ENCODE measurements at regions not wholly inside any gene's neighbourhood (a gene's known extent, or its start where the extent isn't known, plus 50 kb on each side); places are given as distances from the start of the nearest gene placed in this dataset.

DNA sequence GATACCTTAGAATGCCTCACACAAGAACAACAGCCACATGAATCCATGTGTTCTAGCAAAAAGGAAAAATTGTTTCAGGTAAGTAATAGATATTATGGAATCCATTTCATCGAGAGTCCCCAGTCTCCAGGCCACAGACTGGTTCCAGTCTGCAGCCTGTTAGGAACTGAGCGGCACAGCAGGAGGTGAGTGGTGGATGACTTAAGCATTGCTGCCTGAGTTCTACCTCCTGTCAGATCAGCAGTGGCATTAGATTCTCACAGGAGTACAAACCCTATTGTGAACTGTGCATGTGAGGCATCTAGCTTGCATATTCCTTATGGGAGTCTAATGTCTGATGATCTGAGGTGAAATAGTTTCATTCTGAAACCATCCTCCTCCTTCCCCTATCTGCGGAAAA, 207.0 kb downstream of the CSNK1G3 start:
- no peaks in the 10 kb centered on the region for H3K36me3 ChIP-seq (ENCODE audit: control insufficient read depth in 4 of 4, insufficient read depth in 3 of 4, low read depth in 1 of 4, low read length in 3 of 4)
- H3K4me1 ChIP-seq (ENCODE audit: control insufficient read depth in 4 of 4, insufficient read depth in 4 of 4, low read length in 3 of 4) = no peaks in the 10 kb centered on the region
- DNase-seq (ENCODE audit: low spot score) = no peak
- H3K9me3 ChIP-seq (ENCODE audit: control insufficient read depth in 4 of 4, low read length in 3 of 4) = no peaks in the 10 kb centered on the region
- H3K27ac ChIP-seq (ENCODE audit: low read depth in 1 of 2, low read length in 2 of 2) = no peak overlapping the region
- TF ChIP-seq EGR1 (IDR thresholded peaks at IDR 0.05; ENCODE audit: low read depth in 2 of 2) = no peak
- TF ChIP-seq TAF1 (conservative IDR thresholded peaks at IDR 0.05) = no peak
- TF ChIP-seq RXRA (IDR thresholded peaks at IDR 0.05) = no peak
- no peak for TF ChIP-seq SP1 (IDR thresholded peaks at IDR 0.05)
- no peak for TF ChIP-seq HNF4G (IDR thresholded peaks at IDR 0.05)
- TF ChIP-seq JUND (IDR thresholded peaks at IDR 0.05) = no peak
- TF ChIP-seq NR2F2 (IDR thresholded peaks at IDR 0.05) = no peak
- TF ChIP-seq, protein P1, sequence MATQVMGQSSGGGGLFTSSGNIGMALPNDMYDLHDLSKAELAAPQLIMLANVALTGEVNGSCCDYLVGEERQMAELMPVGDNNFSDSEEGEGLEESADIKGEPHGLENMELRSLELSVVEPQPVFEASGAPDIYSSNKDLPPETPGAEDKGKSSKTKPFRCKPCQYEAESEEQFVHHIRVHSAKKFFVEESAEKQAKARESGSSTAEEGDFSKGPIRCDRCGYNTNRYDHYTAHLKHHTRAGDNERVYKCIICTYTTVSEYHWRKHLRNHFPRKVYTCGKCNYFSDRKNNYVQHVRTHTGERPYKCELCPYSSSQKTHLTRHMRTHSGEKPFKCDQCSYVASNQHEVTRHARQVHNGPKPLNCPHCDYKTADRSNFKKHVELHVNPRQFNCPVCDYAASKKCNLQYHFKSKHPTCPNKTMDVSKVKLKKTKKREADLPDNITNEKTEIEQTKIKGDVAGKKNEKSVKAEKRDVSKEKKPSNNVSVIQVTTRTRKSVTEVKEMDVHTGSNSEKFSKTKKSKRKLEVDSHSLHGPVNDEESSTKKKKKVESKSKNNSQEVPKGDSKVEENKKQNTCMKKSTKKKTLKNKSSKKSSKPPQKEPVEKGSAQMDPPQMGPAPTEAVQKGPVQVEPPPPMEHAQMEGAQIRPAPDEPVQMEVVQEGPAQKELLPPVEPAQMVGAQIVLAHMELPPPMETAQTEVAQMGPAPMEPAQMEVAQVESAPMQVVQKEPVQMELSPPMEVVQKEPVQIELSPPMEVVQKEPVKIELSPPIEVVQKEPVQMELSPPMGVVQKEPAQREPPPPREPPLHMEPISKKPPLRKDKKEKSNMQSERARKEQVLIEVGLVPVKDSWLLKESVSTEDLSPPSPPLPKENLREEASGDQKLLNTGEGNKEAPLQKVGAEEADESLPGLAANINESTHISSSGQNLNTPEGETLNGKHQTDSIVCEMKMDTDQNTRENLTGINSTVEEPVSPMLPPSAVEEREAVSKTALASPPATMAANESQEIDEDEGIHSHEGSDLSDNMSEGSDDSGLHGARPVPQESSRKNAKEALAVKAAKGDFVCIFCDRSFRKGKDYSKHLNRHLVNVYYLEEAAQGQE (IDR thresholded peaks at IDR 0.05) = no peak
- no peak for TF ChIP-seq FOXA1 (IDR thresholded peaks at IDR 0.05)
- H3K27me3 ChIP-seq (ENCODE audit: control insufficient read depth in 4 of 4, insufficient read depth in 4 of 4, low read length in 3 of 4) = no peaks in the 10 kb centered on the region
- H3K4me3 ChIP-seq (ENCODE audit: low read depth in 1 of 3, low read length in 3 of 3) = no peak overlapping the region
- WGBS = 91% methylated on average over 3 of the region's 3 CpGs
- no peak overlapping the region for H3K9ac ChIP-seq (ENCODE audit: low read depth in 1 of 2, low read length in 2 of 2)

GRCh38 chr5:123718238-123718637, 206.3 kb downstream of the CSNK1G3 start:
- no peak for DNase-seq (ENCODE audit: low spot score)
- H3K4me1 ChIP-seq (ENCODE audit: control insufficient read depth in 4 of 4, insufficient read depth in 4 of 4, low read length in 3 of 4) = no peaks in the 10 kb centered on the region
- H3K9ac ChIP-seq (ENCODE audit: low read depth in 1 of 2, low read length in 2 of 2) = no peak overlapping the region
- no peaks in the 10 kb centered on the region for H3K36me3 ChIP-seq (ENCODE audit: control insufficient read depth in 4 of 4, insufficient read depth in 3 of 4, low read depth in 1 of 4, low read length in 3 of 4)
- no peaks in the 10 kb centered on the region for H3K9me3 ChIP-seq (ENCODE audit: control insufficient read depth in 4 of 4, low read length in 3 of 4)
- WGBS = 26% methylated on average over 1 of the region's 1 CpG
- H3K4me3 ChIP-seq (ENCODE audit: low read depth in 1 of 3, low read length in 3 of 3) = no peak overlapping the region
- no peaks in the 10 kb centered on the region for H3K27me3 ChIP-seq (ENCODE audit: control insufficient read depth in 4 of 4, insufficient read depth in 4 of 4, low read length in 3 of 4)
- no peak for TF ChIP-seq FOXA1 (IDR thresholded peaks at IDR 0.05)
- no peak overlapping the region for H3K27ac ChIP-seq (ENCODE audit: low read depth in 1 of 2, low read length in 2 of 2)

DNA sequence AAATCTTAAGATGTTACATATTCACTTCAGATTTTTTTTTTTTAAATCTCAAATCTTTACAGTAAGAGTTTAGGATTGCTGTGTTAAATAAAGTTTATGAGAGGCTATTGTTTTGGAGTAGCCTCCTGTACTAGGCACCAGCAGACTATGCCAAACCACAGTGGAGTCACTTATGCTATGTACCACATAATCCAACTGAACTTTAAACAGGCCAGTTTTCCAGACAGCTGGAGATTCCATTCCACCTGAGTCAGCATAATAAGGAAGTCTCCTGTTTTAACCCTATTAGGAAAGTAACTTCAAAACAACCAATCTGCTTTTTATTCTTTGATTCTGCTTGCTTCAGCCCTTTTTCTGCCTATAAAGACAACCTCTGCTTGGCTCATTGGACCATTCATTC, 205.2 kb downstream of the CSNK1G3 start:
- no peak overlapping the region for H3K9ac ChIP-seq (ENCODE audit: low read depth in 1 of 2, low read length in 2 of 2)
- no peak for DNase-seq (ENCODE audit: low spot score)
- no peaks in the 10 kb centered on the region for H3K4me1 ChIP-seq (ENCODE audit: control insufficient read depth in 4 of 4, insufficient read depth in 4 of 4, low read length in 3 of 4)
- H3K9me3 ChIP-seq (ENCODE audit: control insufficient read depth in 4 of 4, low read length in 3 of 4) = no peaks in the 10 kb centered on the region
- TF ChIP-seq EGR1 (IDR thresholded peaks at IDR 0.05; ENCODE audit: low read depth in 2 of 2) = no peak
- no peak for TF ChIP-seq NR2F2 (IDR thresholded peaks at IDR 0.05)
- no peak for TF ChIP-seq SP1 (IDR thresholded peaks at IDR 0.05)
- TF ChIP-seq YY1 (IDR thresholded peaks at IDR 0.05) = no peak
- TF ChIP-seq, protein P2, sequence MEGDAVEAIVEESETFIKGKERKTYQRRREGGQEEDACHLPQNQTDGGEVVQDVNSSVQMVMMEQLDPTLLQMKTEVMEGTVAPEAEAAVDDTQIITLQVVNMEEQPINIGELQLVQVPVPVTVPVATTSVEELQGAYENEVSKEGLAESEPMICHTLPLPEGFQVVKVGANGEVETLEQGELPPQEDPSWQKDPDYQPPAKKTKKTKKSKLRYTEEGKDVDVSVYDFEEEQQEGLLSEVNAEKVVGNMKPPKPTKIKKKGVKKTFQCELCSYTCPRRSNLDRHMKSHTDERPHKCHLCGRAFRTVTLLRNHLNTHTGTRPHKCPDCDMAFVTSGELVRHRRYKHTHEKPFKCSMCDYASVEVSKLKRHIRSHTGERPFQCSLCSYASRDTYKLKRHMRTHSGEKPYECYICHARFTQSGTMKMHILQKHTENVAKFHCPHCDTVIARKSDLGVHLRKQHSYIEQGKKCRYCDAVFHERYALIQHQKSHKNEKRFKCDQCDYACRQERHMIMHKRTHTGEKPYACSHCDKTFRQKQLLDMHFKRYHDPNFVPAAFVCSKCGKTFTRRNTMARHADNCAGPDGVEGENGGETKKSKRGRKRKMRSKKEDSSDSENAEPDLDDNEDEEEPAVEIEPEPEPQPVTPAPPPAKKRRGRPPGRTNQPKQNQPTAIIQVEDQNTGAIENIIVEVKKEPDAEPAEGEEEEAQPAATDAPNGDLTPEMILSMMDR (IDR thresholded peaks at IDR 0.05; ENCODE audit: low read depth, low read length, missing input control) = no peak
- no peak for TF ChIP-seq ZBTB33 (IDR thresholded peaks at IDR 0.05)
- no peak for TF ChIP-seq RAD21 (IDR thresholded peaks at IDR 0.05)
- TF ChIP-seq HNF4G (IDR thresholded peaks at IDR 0.05) = no peak
- no peak for TF ChIP-seq JUND (IDR thresholded peaks at IDR 0.05)
- no peak for TF ChIP-seq FOXA1 (IDR thresholded peaks at IDR 0.05)
- TF ChIP-seq, protein P1 (IDR thresholded peaks at IDR 0.05) = no peak
- TF ChIP-seq RXRA (IDR thresholded peaks at IDR 0.05) = no peak
- no peak for TF ChIP-seq ATF3 (IDR thresholded peaks at IDR 0.05)
- no peak for TF ChIP-seq HNF4A (conservative IDR thresholded peaks at IDR 0.05)
- no peak for TF ChIP-seq TAF1 (conservative IDR thresholded peaks at IDR 0.05)
- no peak for TF ChIP-seq FOXA2 (IDR thresholded peaks at IDR 0.05)
- TF ChIP-seq, protein P3, sequence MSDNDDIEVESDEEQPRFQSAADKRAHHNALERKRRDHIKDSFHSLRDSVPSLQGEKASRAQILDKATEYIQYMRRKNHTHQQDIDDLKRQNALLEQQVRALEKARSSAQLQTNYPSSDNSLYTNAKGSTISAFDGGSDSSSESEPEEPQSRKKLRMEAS (IDR thresholded peaks at IDR 0.05) = no peak
- no peak overlapping the region for H3K4me3 ChIP-seq (ENCODE audit: low read depth in 1 of 3, low read length in 3 of 3)
- no peaks in the 10 kb centered on the region for H3K27me3 ChIP-seq (ENCODE audit: control insufficient read depth in 4 of 4, insufficient read depth in 4 of 4, low read length in 3 of 4)
- H3K27ac ChIP-seq (ENCODE audit: low read depth in 1 of 2, low read length in 2 of 2) = no peak overlapping the region
- no peaks in the 10 kb centered on the region for H3K36me3 ChIP-seq (ENCODE audit: control insufficient read depth in 4 of 4, insufficient read depth in 3 of 4, low read depth in 1 of 4, low read length in 3 of 4)
